ENCODE measurements at regions not wholly inside any gene's neighbourhood (a gene's known extent, or its start where the extent isn't known, plus 50 kb on each side); places are given as distances from the start of the nearest gene placed in this dataset.
"Not testable (repeated sequence)": the region's sequence is repeated elsewhere in the genome, so short reads cannot be mapped to it uniquely, and the experiment has no call there.

DNA sequence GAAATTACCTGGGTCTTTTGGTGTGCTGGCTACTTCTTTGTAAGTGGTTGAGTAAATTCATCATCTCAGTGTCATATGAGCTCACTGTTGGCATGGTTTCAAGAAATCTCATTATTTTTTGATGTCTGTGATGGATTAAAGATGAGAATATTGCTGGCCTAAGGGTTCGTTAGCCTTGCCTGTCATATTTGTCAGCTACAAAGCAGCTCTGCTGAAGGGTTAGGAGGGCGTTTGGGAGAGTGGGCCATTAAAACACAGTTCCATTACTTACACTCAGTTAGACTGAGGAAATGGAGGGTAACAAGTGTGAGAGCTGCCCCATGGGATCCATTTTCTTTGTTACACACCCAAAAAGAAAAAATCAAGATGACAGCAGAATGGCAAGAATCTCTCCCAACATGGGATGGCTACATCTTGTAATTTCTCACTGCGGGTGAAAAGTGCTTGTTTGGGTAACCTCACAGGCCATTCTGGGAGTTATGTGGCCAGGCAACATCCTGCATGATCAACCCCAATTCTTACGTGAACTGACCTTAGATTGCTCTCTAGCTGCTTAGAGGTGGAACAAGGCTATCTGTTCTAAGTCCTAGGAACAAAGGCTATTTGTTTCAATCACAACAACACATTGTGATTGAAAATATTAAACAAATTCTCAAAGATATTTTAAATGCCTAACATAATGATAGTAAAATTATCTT is 609.5 kb upstream of the RGMB start:
- DNase-seq: no peak

- no peak for DNase-seq
These were observed 604.6 kb upstream of the RGMB start for GRCh38 chr5:98168871-98169270.

GRCh38 chr5:98170994-98171393 is 602.5 kb upstream of the RGMB start:
- DNase-seq: no peak

DNA sequence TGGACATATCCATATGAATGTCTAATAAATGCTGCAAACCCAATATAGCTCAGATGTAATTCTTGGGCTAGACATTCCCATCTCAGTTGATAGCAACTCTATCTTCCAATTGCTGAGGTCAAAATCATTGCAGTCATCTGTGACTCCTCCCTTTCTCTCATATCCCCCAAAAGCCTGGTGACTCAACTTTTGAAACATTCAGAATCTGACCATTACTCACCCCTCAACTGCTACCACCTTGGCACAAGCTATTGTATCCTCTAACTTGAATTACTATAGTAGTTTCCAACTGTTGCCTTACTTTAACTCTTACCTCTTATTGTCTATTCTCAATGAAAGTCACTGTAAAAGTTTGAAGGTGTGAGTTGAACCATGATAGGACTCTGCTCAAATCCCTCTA is 600.1 kb upstream of the RGMB start:
- no peak for DNase-seq

DNA sequence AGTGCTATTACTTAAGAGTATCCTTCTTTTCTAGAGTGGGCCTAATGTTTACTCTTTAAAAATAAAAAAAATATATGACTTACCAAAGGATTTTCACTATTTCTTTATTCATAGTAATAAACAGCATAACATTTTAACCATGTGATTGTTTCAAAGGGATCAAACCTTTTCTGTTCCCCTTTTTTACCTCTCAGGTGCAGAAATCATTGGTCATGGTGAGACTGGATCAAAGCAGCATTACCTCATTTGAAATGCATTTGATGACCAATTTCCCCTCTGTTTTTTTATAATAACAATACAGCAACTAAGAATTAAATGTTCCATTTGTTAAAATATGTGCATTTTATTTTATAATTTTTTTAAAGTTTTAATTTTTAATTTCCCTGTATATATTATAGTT is 598.0 kb upstream of the RGMB start:
- no peak for DNase-seq

DNA sequence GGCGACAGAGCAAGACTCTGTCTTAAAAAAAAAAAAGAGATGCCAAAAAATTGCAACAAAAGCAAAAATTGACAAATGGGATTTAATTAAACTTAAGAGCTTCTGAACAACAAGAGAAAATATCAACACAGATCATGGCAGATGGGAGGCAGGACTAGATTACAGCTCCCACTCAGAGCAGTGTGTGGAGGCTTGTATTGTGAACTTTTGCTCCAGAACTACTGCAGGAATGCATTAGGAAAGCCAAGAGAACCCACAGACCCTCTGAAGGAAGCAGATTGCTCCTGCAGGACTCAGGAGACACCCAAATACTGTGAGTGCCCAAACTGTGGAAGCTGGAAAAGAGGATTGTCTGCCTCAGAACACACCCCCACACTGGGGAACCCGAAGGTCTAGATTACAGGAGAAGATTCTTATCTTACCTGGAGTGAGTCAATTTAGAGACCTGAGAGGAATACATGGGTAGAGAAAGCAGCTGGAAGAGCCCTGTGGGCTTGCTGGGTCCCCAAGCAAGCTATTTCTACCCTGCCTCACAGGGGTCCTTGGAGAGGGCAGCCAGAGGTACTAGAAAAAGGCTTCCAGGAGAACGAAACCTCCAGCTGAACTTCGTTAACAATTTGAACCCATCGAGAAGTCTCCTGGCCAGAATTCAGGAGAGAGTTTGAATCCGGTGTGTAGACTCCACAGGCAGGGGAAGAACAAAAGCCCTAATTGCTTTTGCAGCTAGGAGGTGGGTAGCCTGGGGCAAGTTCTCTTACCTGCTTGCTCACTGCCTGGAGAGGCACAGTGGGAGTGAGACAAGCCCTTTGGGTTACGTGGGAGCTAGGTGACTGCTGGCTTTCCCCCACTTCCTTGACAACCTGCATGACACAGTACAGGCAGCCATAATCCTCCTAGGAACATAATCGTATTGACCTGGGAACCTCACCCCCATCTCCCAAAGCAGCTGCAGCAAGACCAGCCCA is 593.4 kb upstream of the RGMB start:
- no peak for DNase-seq

DNA sequence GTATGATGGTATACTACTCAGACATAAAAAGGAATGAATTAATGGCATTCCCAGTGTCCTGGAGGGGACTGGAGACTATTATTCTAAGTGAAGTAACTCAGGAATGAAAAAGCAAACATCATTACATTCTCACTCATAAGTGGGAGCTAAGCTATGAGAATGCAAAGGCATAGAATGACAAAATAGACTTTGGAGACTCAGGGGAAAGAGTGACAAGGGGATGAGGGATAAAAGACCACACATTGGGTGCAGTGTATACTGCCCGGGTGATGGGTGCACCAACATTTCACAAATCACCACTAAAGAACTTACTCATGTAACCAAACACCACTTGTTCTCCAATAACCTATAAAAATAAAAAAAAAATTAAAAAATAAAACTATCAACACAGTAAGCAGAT is 587.3 kb upstream of the RGMB start:
- DNase-seq: no peak

DNA sequence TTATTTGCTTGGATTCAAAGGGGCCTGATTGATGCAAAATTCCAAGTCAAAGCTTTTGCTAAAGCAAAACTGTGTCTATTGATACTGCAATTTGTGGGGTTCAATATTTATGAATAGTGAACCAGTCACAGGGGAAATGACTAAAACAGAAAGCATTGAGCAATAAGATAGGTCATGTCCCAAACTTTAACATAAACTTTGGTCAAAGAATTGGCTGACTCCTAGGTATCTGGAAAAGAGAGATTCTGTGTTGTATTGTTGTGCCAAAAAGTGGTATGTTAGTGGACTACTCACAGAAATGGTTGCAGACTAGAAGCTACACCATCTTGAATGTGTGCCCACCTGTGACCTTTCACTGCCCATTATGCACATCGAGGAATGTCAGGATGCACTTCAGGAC is 585.5 kb upstream of the RGMB start:
- no peak for DNase-seq

GRCh38 chr5:98190344-98190743 is 583.1 kb upstream of the RGMB start:
- DNase-seq: not testable (repeated sequence)

DNA sequence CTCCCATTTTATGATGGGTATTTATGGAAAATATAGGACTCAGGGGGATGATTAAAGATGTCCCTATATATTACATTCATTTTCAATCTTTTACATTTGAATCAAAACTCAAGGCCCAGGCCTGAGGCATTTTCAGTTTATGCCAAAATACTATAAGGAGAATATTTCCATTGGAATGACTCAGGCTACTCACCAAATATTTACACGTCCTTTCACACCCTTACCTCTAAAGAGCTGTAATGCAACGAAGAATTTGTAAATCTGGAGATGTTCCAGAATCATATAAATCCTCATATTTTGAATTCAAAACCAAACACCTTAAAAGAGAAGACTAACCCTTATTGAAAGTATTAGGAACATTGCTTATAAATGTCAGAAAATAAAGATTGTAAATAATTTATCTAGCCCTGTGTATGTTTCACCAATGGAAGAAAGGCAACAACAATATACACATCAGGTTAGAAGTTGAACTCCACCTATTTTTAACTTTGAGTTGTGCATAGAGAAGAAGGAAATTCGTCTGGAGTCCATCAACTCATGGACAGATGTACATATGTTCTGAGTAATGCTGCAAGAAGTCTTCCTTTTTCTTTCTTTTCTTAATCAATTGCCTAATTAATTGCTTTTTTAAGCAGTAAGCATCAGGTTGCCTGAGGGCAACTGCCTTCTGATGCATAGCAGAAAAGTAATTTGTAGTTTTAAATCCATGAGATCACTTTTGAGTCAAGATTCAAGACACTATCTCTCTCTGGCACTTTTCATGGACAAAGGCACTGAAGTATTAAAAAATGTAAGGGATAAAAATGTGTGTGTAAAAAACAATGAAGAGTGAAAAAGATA is 579.3 kb upstream of the RGMB start:
- DNase-seq: no peak

- no peak for DNase-seq
These were observed 572.5 kb upstream of the RGMB start for GRCh38 chr5:98200726-98201541.

- no peak for DNase-seq
These were observed 568.7 kb upstream of the RGMB start for GRCh38 chr5:98204798-98205197.

DNA sequence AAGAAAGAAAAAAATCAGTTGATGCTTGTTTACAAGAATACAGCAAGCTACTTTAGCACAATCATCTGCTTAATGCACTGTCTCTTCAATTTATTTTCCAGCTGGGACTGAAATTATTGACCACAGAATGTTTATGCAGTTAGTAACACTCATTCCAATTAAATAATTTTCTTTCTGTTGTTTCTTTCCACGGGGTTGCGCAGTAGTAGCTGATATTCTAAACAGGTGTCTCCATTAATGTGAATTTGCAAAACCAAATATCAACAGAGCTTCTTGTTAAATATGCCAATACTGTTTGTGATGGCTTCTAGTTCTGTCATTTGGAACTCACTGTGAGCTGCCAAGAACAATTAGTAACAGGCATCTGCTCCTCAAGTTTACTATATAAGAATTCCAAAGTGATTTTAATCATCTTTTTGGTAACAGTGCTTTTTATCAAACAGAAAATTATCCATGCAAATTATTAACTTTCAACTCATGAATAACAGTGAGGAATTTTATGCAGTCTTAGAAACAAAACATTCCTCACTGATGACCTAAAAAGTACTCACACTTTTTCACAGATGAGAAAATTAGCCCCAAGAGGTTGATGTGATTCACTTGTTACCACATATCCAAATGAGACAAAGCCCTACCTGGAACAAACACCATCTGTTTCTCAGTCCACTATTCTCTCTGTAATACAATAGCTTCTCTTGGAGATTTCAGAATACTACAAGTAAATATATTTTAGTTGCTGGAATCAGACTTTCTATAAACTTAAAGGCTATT is 567.6 kb upstream of the RGMB start:
- DNase-seq: no peak

GRCh38 chr5:98206566-98206965 is 566.9 kb upstream of the RGMB start:
- DNase-seq: no peak

GRCh38 chr5:98209418-98209817 is 564.0 kb upstream of the RGMB start:
- DNase-seq: no peak

DNA sequence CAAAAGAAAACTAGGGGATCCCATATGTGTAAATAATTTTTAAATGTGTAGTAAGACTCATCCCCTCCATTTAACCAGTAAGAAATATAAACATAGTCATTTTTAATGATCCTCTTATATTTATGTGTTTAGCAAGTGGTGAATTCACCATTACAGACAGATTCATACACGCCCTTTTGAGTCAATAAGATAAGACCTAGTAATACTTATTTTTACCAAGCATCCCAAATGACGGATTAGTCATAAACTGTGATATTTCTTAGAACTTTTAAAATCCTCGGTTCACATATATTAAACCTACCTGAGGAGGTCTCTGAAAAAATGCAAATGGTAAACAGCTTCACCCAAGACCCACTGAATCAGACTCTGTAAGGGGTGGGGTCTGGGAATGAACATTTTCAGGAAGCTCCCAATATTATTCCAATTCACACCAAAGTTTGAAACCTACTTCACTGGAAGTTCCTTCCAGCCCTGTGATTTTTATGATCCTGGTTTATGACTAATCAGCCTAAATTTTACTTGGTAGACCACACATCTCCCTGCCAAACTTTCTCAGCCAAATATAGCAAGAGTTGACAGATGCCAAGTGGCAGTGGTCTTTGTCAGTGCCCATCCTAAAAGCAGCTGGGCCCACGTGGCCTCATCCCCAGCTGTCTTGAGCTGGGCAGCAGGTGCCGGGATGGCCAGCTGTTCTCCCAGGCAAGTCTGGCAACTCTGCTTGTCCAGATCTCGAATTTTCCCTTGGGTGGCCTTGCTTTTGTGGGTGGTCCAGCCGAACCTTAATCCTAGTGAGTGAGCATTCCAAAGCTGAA is 559.0 kb upstream of the RGMB start:
- DNase-seq: no peak

DNA sequence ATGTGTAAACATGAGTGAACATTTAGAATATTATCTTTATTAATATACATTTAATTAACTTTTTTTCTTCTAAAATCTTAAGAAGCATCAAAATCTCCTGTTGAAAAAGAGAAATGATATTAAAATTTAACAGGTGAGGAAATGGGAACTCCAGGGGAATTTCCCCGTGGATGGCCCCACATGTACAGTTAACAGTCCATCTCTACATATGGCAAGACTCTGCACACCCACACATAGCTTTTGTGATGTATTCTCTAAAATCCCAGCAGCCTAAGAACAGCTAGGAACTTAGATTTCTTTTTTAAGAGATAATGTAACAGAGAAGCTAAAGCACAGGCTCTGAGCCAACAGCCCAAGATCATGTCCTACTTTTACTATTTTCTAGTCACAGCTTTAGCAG is 556.3 kb upstream of the RGMB start:
- DNase-seq: no peak

GRCh38 chr5:98218838-98219237 is 554.6 kb upstream of the RGMB start:
- DNase-seq: no peak

GRCh38 chr5:98227489-98227888 is 546.0 kb upstream of the RGMB start:
- DNase-seq: no peak

GRCh38 chr5:98231089-98231488 is 542.4 kb upstream of the RGMB start:
- DNase-seq: no peak

DNA sequence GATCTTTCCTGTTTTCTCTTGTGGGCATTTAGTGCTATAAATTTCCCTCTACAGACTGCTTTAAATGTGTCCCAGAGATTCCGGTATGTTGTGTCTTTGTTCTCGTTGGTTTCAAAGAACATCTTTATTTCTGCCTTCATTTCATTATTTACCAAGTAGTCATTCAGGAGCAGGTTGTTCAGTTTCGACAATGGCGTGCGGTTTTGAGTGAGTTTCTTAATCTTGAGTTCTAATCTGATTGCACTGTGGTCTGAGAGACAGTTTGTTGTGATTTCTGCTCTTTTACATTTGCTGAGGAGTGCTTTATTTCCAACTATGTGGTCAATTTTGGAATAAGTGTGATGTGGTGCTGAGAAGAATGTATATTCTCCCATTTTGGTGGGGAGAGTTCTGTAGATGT is 535.7 kb upstream of the RGMB start:
- not testable (repeated sequence) for DNase-seq

All from OCI-M1 (cell line).